Keratinocyte (primary cell): ENCODE measurements at regions not wholly inside any gene's neighbourhood (a gene's known extent, or its start where the extent isn't known, plus 50 kb on each side); places are given as distances from the start of the nearest gene placed in this dataset.
"Not testable (repeated sequence)": the region's sequence is repeated elsewhere in the genome, so short reads cannot be mapped to it uniquely, and the experiment has no call there.

ENCODE experiments used
- CTCF ChIP-seq, 3 experiments: IDR thresholded peaks in 1 of 3; conservative IDR thresholded peaks in 1 of 3; optimal IDR thresholded peaks in 1 of 3; 2 replicates in 2 of 3; 3 replicates in 1 of 3; pipeline versions ENCODE3 to v1.5.1; 2011; ENCODE audit warnings: low read length in 3 of 3, mild to moderate bottlenecking in 3 of 3, moderate library complexity in 2 of 3, control low read depth in 1 of 3, inconsistent platforms in 1 of 3; ENCODE audit not compliant: insufficient read depth in 2 of 3; ENCODE audit errors: extremely low read depth in 1 of 3
- EZH2 ChIP-seq: IDR thresholded peaks from one replicate; pipeline ENCODE4 v1.6.1; 2012; ENCODE audit warnings: inconsistent platforms, mild to moderate bottlenecking, low read length, moderate library complexity

- TF ChIP-seq CTCF (optimal IDR thresholded peaks at IDR 0.05 in 1 of 3, IDR thresholded peaks at IDR 0.05 in 1 of 3, conservative IDR thresholded peaks at IDR 0.05 in 1 of 3; ENCODE audit: extremely low read depth in 1 of 3, insufficient read depth in 2 of 3, low read length in 3 of 3); EZH2: not testable (repeated sequence)
Observed at GRCh38 chr2:163085366-163086024, 246.9 kb upstream of the KCNH7 start.
